ENCODE measurements at regions not wholly inside any gene's neighbourhood (a gene's known extent, or its start where the extent isn't known, plus 50 kb on each side); places are given as distances from the start of the nearest gene placed in this dataset.

DNA sequence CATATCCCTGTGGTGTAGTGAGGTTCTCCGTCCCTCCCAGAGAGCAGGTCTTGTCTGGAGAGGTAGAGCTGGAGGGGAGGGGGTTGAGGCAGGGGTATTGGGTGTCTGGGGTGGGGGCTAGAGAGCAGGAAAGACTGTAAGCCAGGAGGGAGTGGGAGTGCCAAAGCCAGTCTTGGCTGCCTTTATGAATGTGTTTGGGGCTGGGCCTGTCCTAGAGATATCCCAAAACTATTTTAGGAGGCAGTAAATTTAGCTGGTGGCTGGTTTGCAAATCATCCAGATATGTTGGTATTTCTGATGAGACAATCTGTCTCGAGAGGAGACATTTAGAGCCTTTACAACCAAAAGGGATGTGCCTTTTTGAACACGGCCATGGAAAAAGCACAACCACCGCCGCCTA, 166.6 kb downstream of the TLE3 start:
- H3K9me3 Mint-ChIP-seq (ENCODE audit: unreplicated experiment): peaks cover 4% of the 10 kb centered on the region

GRCh38 chr15:69934607-69935006, 163.1 kb downstream of the TLE3 start:
- ChIA-PET POLR2A (no interaction called here), CTCF (interaction anchor here (0.7 kb wide), 1 partner anchor 206 kb away, joined by 4 read pairs; no protein-coding TSS in a partner anchor)
- peaks cover 89% of the 10 kb centered on the region for H3K27me3 Mint-ChIP-seq (ENCODE audit: insufficient read depth, unreplicated experiment)
- H3K27ac Mint-ChIP-seq (ENCODE audit: low read depth, unreplicated experiment): no peak overlapping the region
- peaks cover 3% of the 10 kb centered on the region for H3K4me1 Mint-ChIP-seq (ENCODE audit: insufficient read depth, unreplicated experiment)
- H3K9me3 Mint-ChIP-seq (ENCODE audit: unreplicated experiment): peaks cover 1% of the 10 kb centered on the region
- BruUV-seq (replicated peaks): no TSS peak
- intact Hi-C loops (cut with micrococcal nuclease): no loop called here
- no peaks in the 10 kb centered on the region for H3K36me3 Mint-ChIP-seq (ENCODE audit: insufficient read depth, unreplicated experiment)
- no peak overlapping the region for H3K4me3 Mint-ChIP-seq (ENCODE audit: unreplicated experiment)
- no peak for DNase-seq (ENCODE audit: unreplicated experiment)
- TF ChIP-seq, protein P1, sequence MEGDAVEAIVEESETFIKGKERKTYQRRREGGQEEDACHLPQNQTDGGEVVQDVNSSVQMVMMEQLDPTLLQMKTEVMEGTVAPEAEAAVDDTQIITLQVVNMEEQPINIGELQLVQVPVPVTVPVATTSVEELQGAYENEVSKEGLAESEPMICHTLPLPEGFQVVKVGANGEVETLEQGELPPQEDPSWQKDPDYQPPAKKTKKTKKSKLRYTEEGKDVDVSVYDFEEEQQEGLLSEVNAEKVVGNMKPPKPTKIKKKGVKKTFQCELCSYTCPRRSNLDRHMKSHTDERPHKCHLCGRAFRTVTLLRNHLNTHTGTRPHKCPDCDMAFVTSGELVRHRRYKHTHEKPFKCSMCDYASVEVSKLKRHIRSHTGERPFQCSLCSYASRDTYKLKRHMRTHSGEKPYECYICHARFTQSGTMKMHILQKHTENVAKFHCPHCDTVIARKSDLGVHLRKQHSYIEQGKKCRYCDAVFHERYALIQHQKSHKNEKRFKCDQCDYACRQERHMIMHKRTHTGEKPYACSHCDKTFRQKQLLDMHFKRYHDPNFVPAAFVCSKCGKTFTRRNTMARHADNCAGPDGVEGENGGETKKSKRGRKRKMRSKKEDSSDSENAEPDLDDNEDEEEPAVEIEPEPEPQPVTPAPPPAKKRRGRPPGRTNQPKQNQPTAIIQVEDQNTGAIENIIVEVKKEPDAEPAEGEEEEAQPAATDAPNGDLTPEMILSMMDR (IDR thresholded peaks at IDR 0.05; ENCODE audit: unreplicated experiment): no peak

More for the DNA sequence above, 166.6 kb downstream of the TLE3 start:
- intact Hi-C loops (cut with micrococcal nuclease): no loop called here
- no peaks in the 10 kb centered on the region for H3K4me1 Mint-ChIP-seq (ENCODE audit: insufficient read depth, unreplicated experiment)
- no TSS peak for BruUV-seq (replicated peaks)
- TF ChIP-seq, protein P1 (IDR thresholded peaks at IDR 0.05; ENCODE audit: unreplicated experiment): no peak
- H3K36me3 Mint-ChIP-seq (ENCODE audit: insufficient read depth, unreplicated experiment): no peaks in the 10 kb centered on the region
- CTCF ChIA-PET: no interaction called here
- H3K4me3 Mint-ChIP-seq (ENCODE audit: unreplicated experiment): no peak overlapping the region
- no peak for DNase-seq (ENCODE audit: unreplicated experiment)
- H3K27ac Mint-ChIP-seq (ENCODE audit: low read depth, unreplicated experiment): no peak overlapping the region
- POLR2A ChIA-PET: interaction anchor here (0.6 kb wide), 1 partner anchor 339 kb away, joined by 4 read pairs; no protein-coding TSS in a partner anchor
- peaks cover 65% of the 10 kb centered on the region for H3K27me3 Mint-ChIP-seq (ENCODE audit: insufficient read depth, unreplicated experiment)

DNA sequence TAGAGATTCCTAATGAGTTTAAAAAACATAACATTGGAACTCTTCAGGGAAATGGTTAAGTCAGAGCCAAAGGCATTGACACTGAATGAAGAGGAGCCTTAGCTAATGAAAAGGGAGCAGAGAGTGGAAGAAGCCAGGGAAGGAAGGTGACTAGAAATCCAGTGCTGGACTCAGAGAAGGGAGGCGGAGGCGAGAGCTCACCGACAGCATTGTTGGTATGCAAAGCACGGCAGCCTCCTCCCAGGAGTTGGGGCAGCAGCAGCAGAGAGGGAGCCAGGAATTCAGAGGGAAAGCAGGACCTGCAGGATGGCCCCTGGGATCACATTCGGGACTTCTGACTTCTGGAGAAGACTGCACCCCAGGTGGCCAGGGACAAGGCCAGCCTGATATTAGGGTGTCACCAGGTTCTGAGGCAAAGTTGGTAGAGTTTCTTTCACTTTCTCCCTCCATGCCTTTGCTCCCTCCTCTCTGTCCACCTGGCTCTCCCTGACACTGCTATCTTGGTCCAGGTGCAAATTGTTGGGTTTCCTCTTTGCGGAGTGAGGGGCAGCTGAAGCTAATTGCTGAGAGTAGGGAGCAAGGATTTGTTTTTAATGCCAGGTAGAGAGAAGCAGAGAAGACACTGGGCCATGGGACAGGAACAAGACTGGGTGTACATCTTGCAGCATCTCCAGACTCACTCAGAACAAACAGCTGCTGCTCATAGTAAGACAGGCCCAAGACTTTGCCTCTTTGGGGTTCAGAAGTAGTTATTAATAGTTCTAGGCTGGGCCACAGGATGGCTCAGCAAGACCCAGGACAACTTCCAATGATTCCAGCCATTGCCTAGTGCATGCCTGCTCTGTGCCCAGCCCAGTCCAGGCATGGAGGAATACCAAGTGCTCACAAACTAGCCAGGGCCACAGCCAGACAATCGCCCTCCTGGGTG, 157.9 kb downstream of the TLE3 start:
- CTCF ChIA-PET: no interaction called here
- DNase-seq (ENCODE audit: unreplicated experiment): no peak
- BruUV-seq (replicated peaks): no TSS peak
- Mint-ChIP-seq H3K4me1 (ENCODE audit: insufficient read depth, unreplicated experiment) (peaks cover 5% of the 10 kb centered on the region), H3K36me3 (ENCODE audit: insufficient read depth, unreplicated experiment) (no peaks in the 10 kb centered on the region), H3K9me3 (ENCODE audit: unreplicated experiment) (no peaks in the 10 kb centered on the region), H3K27me3 (ENCODE audit: insufficient read depth, unreplicated experiment) (peaks cover 59% of the 10 kb centered on the region), H3K27ac (ENCODE audit: low read depth, unreplicated experiment) (no peak overlapping the region), H3K4me3 (ENCODE audit: unreplicated experiment) (no peak overlapping the region)
- POLR2A ChIA-PET: no interaction called here
- intact Hi-C loops (cut with micrococcal nuclease): no loop called here
- TF ChIP-seq, protein P1 (IDR thresholded peaks at IDR 0.05; ENCODE audit: unreplicated experiment): no peak

DNA sequence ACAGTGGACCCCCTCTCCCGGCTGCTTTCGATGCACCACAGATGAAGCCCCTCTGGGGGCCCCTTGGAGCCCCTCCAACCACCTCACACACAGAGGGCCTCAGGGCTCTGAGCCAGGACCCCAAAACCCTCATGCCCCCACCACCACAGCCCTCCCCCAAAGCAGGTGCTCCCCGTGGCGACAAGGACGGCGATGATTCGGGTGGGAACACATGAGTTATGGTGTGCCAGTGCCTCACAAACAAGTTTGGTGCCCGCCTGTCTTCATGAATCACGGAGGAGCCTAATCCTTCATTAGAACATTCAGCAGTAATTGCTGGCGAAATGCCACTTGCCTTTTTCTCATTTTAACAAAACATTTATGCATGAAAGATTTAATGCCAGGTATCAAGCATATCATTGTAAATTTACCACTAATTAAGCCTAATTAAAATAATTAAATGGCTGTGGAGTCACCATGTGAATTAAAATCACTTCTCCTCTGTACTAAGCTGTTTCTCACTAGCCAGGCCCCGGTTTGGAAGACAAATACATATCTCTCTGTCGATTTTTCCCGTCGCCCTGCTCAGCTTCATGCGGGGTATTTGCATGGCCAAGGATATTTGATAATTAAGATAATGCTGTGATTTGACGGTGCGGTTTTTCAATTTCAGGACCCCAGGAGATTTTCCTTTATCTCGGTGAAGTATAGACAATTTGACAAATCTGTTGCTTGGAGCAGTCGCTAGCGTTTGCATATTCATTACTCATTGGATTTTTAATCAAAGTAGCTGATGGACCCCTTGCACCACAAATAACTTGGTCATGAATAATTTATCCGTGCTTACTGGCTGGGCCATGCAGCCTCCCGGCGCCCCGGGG, 157.0 kb downstream of the TLE3 start:
- H3K27me3 Mint-ChIP-seq (ENCODE audit: insufficient read depth, unreplicated experiment): peaks cover 59% of the 10 kb centered on the region
- ChIA-PET POLR2A (interaction anchor here (0.6 kb wide), 1 partner anchor 672 kb away, joined by 3 read pairs; no protein-coding TSS in a partner anchor), CTCF (no interaction called here)
- no peak for DNase-seq (ENCODE audit: unreplicated experiment)
- TF ChIP-seq, protein P1 (IDR thresholded peaks at IDR 0.05; ENCODE audit: unreplicated experiment): no peak
- H3K36me3 Mint-ChIP-seq (ENCODE audit: insufficient read depth, unreplicated experiment): no peaks in the 10 kb centered on the region
- no peak overlapping the region for H3K27ac Mint-ChIP-seq (ENCODE audit: low read depth, unreplicated experiment)
- intact Hi-C loops (cut with micrococcal nuclease): no loop called here
- peaks cover 5% of the 10 kb centered on the region for H3K4me1 Mint-ChIP-seq (ENCODE audit: insufficient read depth, unreplicated experiment)
- H3K9me3 Mint-ChIP-seq (ENCODE audit: unreplicated experiment): no peaks in the 10 kb centered on the region
- no TSS peak for BruUV-seq (replicated peaks)
- no peak overlapping the region for H3K4me3 Mint-ChIP-seq (ENCODE audit: unreplicated experiment)
